NCI-H2081 (cell line): ENCODE measurements at regions not wholly inside any gene's neighbourhood (a gene's known extent, or its start where the extent isn't known, plus 50 kb on each side); places are given as distances from the start of the nearest gene placed in this dataset.
A peak's percentile ranks its signal among the peaks of the same experiment; 100 is the strongest.

Experiments
- DNase-seq, 2 experiments: peaks; one replicate each; lab custom pipeline; 2025; lab: John Stamatoyannopoulos, UW

GRCh38 chr1:67561704-67562113 lies 123.3 kb upstream of the GADD45A start:
- peak; percentile 89 to 91 for DNase-seq

- no peak for DNase-seq
These were observed 121.3 kb upstream of the GADD45A start for GRCh38 chr1:67563684-67564083.

GRCh38 chr1:67564193-67564592 lies 120.8 kb upstream of the GADD45A start:
- no peak for DNase-seq

GRCh38 chr1:67566803-67567377 lies 118.1 kb upstream of the GADD45A start:
- no peak for DNase-seq

- DNase-seq = no peak
These were observed 114.4 kb upstream of the GADD45A start for GRCh38 chr1:67570486-67571143.

- no peak for DNase-seq
These were observed 113.6 kb upstream of the GADD45A start for GRCh38 chr1:67571406-67571805.

- no peak for DNase-seq
These were observed 113.0 kb upstream of the GADD45A start for GRCh38 chr1:67571901-67572593.

GRCh38 chr1:67572594-67573221 lies 112.3 kb upstream of the GADD45A start:
- DNase-seq = peak in 1 of 2 experiments; percentile 43

GRCh38 chr1:67573311-67573872 lies 111.6 kb upstream of the GADD45A start:
- no peak for DNase-seq

- DNase-seq = no peak
These were observed 110.8 kb upstream of the GADD45A start for GRCh38 chr1:67574221-67574620.

GRCh38 chr1:67575861-67576260 lies 109.1 kb upstream of the GADD45A start:
- no peak for DNase-seq

- no peak for DNase-seq
These were observed 108.5 kb upstream of the GADD45A start for GRCh38 chr1:67576474-67576873.

GRCh38 chr1:67577646-67578045 lies 107.4 kb upstream of the GADD45A start:
- DNase-seq = no peak

GRCh38 chr1:67578397-67579020 lies 106.5 kb upstream of the GADD45A start:
- no peak for DNase-seq

- DNase-seq = no peak
These were observed 105.2 kb upstream of the GADD45A start for GRCh38 chr1:67579623-67580394.

- no peak for DNase-seq
These were observed 104.2 kb upstream of the GADD45A start for GRCh38 chr1:67580691-67581403.

GRCh38 chr1:67582625-67583461 lies 102.2 kb upstream of the GADD45A start:
- no peak for DNase-seq

- no peak for DNase-seq
These were observed 101.5 kb upstream of the GADD45A start for GRCh38 chr1:67583462-67583950.

GRCh38 chr1:67584938-67585337 lies 100.1 kb upstream of the GADD45A start:
- no peak for DNase-seq

- no peak for DNase-seq
These were observed 98.4 kb upstream of the GADD45A start for GRCh38 chr1:67586596-67586995.
